ENCODE measurements at regions not wholly inside any gene's neighbourhood (a gene's known extent, or its start where the extent isn't known, plus 50 kb on each side); places are given as distances from the start of the nearest gene placed in this dataset.

- TF ChIP-seq CTCF (IDR thresholded peaks at IDR 0.05) = no peak
- no peak for TF ChIP-seq POLR2A (IDR thresholded peaks at IDR 0.05)
- no peak for TF ChIP-seq EP300 (IDR thresholded peaks at IDR 0.05)
- no peak for TF ChIP-seq POLR2AphosphoS5 (IDR thresholded peaks at IDR 0.05)
Measured at GRCh38 chr13:54687173-54687572, 1658.6 kb downstream of the OLFM4 start.

Data from suprapubic skin (tissue), 4 donors.